SK-N-SH (cell line): ENCODE measurements at regions not wholly inside any gene's neighbourhood (a gene's known extent, or its start where the extent isn't known, plus 50 kb on each side); places are given as distances from the start of the nearest gene placed in this dataset.
"Not testable (repeated sequence)": the region's sequence is repeated elsewhere in the genome, so short reads cannot be mapped to it uniquely, and the experiment has no call there.

Experiments used
- MEF2A ChIP-seq: IDR thresholded peaks from 2 replicates; pipeline ENCODE4 v1.4.0; 2012; ENCODE audit warnings: low read depth, borderline replicate concordance
- RAD21 ChIP-seq: IDR thresholded peaks from 2 replicates; pipeline ENCODE4 v1.6.1; 2012; ENCODE audit warnings: mild to moderate bottlenecking, low read length
- REST ChIP-seq: IDR thresholded peaks from 2 replicates; pipeline ENCODE4 v1.6.1; 2012; ENCODE audit warnings: mild to moderate bottlenecking, low read depth, low read length, moderate library complexity

GRCh38 chr17:21470422-21470821 is 94.3 kb downstream of the KCNJ12 start:
- not testable (repeated sequence) for TF ChIP-seq MEF2A, RAD21, REST
